Endothelial cell of umbilical vein (primary cell): ENCODE measurements at regions not wholly inside any gene's neighbourhood (a gene's known extent, or its start where the extent isn't known, plus 50 kb on each side); places are given as distances from the start of the nearest gene placed in this dataset.

Experiments used
- BruUV-seq: library from RNA; stranded (reverse); fragments of 400-500 nt; replicated peaks from 2 replicates; lab custom pipeline; 2021; lab: Mats Ljungman, UMichigan
- CTCF ChIA-PET: fragments of 300-600, 350-600 bp; sonication (Branson Sonifier 250); formaldehyde crosslinking; loops from one replicate; lab custom pipeline; 2021; ENCODE audit warnings: antibody characterized with exemption, inconsistent platforms; lab: Charles Lee
- POLR2A ChIA-PET: fragments of 300-600, 350-600 bp; sonication (Branson Sonifier 250); formaldehyde crosslinking; loops from one replicate; lab custom pipeline; 2021; ENCODE audit warnings: antibody characterized with exemption, inconsistent platforms; lab: Charles Lee
- DNase-seq: peaks from one replicate; pipeline ENCODE4 v3.0.0-alpha.2; 2011; ENCODE audit warnings: low read depth, low spot score
- FAIRE-seq: peaks from 2 replicates; lab custom pipeline; 2011; peaks lifted over from hg19 to GRCh38; lab: Jason Lieb, UNC
- H2AFZ ChIP-seq: 2 replicates; pipeline ENCODE4 v1.6.0; 2012; ENCODE audit warnings: low read depth, low read length, control low read depth, inconsistent platforms
- H3K27ac ChIP-seq: 2 replicates; pipeline ENCODE4 v1.5.1; 2011; ENCODE audit warnings: low read depth, mild to moderate bottlenecking, control low read depth, low read length, moderate library complexity; ENCODE audit not compliant: insufficient read depth
- H3K27me3 ChIP-seq, 2 experiments: 2 replicates each; pipeline versions ENCODE4 v1.6.0 to v1.6.1; 2011; ENCODE audit warnings: low read length in 2 of 2, mixed read lengths in 1 of 2; ENCODE audit not compliant: control insufficient read depth in 2 of 2, insufficient read depth in 2 of 2
- H3K36me3 ChIP-seq, 2 experiments: 2 replicates in 1 of 2; 3 replicates in 1 of 2; pipeline ENCODE4 v1.5.1; 2011; ENCODE audit warnings: low read length in 2 of 2, mild to moderate bottlenecking in 1 of 2, moderate library complexity in 1 of 2; ENCODE audit not compliant: control insufficient read depth in 2 of 2, insufficient read depth in 2 of 2; ENCODE audit errors: extremely low read depth in 1 of 2
- H3K4me1 ChIP-seq: 3 replicates; pipeline ENCODE4 v1.5.1; 2011; ENCODE audit warnings: mild to moderate bottlenecking, low read length; ENCODE audit not compliant: control insufficient read depth, insufficient read depth; ENCODE audit errors: extremely low read depth
- H3K4me2 ChIP-seq: 2 replicates; pipeline ENCODE4 v1.6.1; 2011; ENCODE audit warnings: low read length, control low read depth, mixed read lengths; ENCODE audit not compliant: insufficient read depth
- H3K4me3 ChIP-seq, 3 experiments: fragments of 200-600 bp in 1 of 3; sonication (generic), shearing (Covaris generic) in 1 of 3; replicated peaks in 1 of 3; 2 replicates each; pipeline ENCODE4 v1.5.1; 2011 to 2016; ENCODE audit warnings: control low read depth in 3 of 3, low read length in 3 of 3, mild to moderate bottlenecking in 2 of 3, inconsistent platforms in 1 of 3, low read depth in 1 of 3, moderate library complexity in 1 of 3; ENCODE audit not compliant: insufficient read depth in 1 of 3
- H3K79me2 ChIP-seq: 2 replicates; pipeline ENCODE4 v1.6.0; 2012; ENCODE audit warnings: low read length, inconsistent platforms; ENCODE audit not compliant: control insufficient read depth, insufficient read depth
- H3K9ac ChIP-seq: replicated peaks from 2 replicates; pipeline ENCODE3; 2011; ENCODE audit warnings: low read length, control low read depth; ENCODE audit not compliant: insufficient read depth; ENCODE audit errors: extremely low read depth
- H3K9me1 ChIP-seq: replicated peaks from 3 replicates; pipeline ENCODE4 v1.6.0; 2011; ENCODE audit warnings: mild to moderate bottlenecking, low read length; ENCODE audit not compliant: control insufficient read depth, insufficient read depth; ENCODE audit errors: extremely low read depth
- H3K9me3 ChIP-seq: replicated peaks from 2 replicates; pipeline ENCODE4 v1.5.1; 2012; ENCODE audit warnings: low read length, inconsistent platforms; ENCODE audit not compliant: control insufficient read depth, insufficient read depth
- H4K20me1 ChIP-seq: replicated peaks from 2 replicates; pipeline ENCODE3; 2011; ENCODE audit warnings: mild to moderate bottlenecking, low read length; ENCODE audit not compliant: control insufficient read depth, insufficient read depth; ENCODE audit errors: extremely low read depth
- EZH2 ChIP-seq: IDR thresholded peaks from 2 replicates; pipeline ENCODE4 v1.6.1; 2012; ENCODE audit warnings: borderline replicate concordance, low read depth, mild to moderate bottlenecking, moderate library complexity, low read length, inconsistent platforms; ENCODE audit not compliant: severe bottlenecking
- FOS ChIP-seq: IDR thresholded peaks from 2 replicates; pipeline ENCODE4 v1.6.1; 2011; ENCODE audit warnings: mild to moderate bottlenecking, low read length, moderate library complexity, borderline replicate concordance; ENCODE audit not compliant: insufficient read depth
- GATA2 ChIP-seq: IDR thresholded peaks from 2 replicates; pipeline ENCODE4 v1.7.0; 2011; ENCODE audit warnings: low read depth, mild to moderate bottlenecking, moderate library complexity, mixed read lengths, low read length; ENCODE audit not compliant: insufficient read length, insufficient read depth
- JUN ChIP-seq: IDR thresholded peaks from 2 replicates; pipeline ENCODE4 v1.6.1; 2011; ENCODE audit warnings: borderline replicate concordance, low read depth; ENCODE audit not compliant: insufficient read length, insufficient read depth
- MYC ChIP-seq: IDR thresholded peaks from one replicate; pipeline ENCODE4 v1.6.1; 2011; ENCODE audit warnings: mild to moderate bottlenecking, low read depth, low read length
- POLR2A ChIP-seq: IDR thresholded peaks from 2 replicates; pipeline ENCODE4 v1.6.1; 2012; ENCODE audit warnings: low read depth, mild to moderate bottlenecking, control low read depth, low read length
- POLR2AphosphoS5 ChIP-seq: IDR thresholded peaks from 2 replicates; pipeline ENCODE4 v1.6.1; 2012; ENCODE audit warnings: low read depth, mild to moderate bottlenecking, control low read depth, low read length, moderate library complexity; ENCODE audit not compliant: insufficient read depth
- dilution Hi-C: fragments of 300-500 bp; cut with MboI; formaldehyde crosslinking; loops from one replicate; pipeline ENCODE4 v1.15.0; 2019; ENCODE audit warnings: low sequenced_read_pairs; ENCODE audit not compliant: extremely low pct_ligation_motif_present
- intact Hi-C: fragments of 100-400 bp; cut with micrococcal nuclease; formaldehyde crosslinking; loops from one replicate; pipeline ENCODE4 v1.10.0; 2022
- TF ChIP-seq, protein P1 (sequence below), 2 donors: IDR thresholded peaks; 1 replicate in 1 of 2; 2 replicates in 1 of 2; pipeline ENCODE4 v1.5.1; 2011; ENCODE audit warnings: low read length in 2 of 2, mild to moderate bottlenecking in 2 of 2, moderate library complexity in 2 of 2, control low read depth in 1 of 2, inconsistent platforms in 1 of 2, low read depth in 1 of 2; ENCODE audit not compliant: insufficient read depth in 1 of 2; ENCODE audit errors: extremely low read depth in 1 of 2
- TF ChIP-seq, protein P2 (sequence below): IDR thresholded peaks from 2 replicates; pipeline ENCODE4 v1.6.1; 2011; ENCODE audit not compliant: insufficient read depth, insufficient read length

DNA sequence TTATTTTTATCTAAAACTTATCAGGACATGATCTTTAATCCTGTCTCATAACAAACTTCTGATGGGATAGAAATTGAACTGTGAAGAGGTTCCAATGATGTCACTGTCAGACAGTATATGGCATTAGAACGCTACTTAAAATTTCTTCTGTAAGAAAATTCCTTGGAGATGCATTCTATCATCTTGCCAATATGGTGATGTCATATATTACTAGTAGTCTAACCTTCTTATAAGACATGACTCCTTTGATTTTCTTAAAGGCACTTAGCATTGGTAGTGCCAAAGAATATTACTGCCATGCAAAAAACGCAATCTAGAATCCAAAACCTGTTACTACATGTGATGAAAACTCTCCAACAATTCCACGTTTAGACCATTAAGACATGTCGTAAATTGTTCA lies 131.1 kb downstream of the SLC25A46 start:
- Histone ChIP-seq H3K4me1 (no peaks in the 10 kb centered on the region), H3K9me3 (no peaks in the 10 kb centered on the region), H3K36me3 (no peaks in the 10 kb centered on the region), H3K4me2 (no peak overlapping the region), H3K9ac (no peak overlapping the region), H3K27ac (no peak overlapping the region), H3K4me3 (no peak overlapping the region), H3K79me2 (no peaks in the 10 kb centered on the region), H2AFZ (no peak overlapping the region), H4K20me1 (no peaks in the 10 kb centered on the region), H3K27me3 (no peaks in the 10 kb centered on the region), H3K9me1 (no peaks in the 10 kb centered on the region)
- POLR2A ChIA-PET, result no interaction called here
- intact Hi-C loops, result no loop called here
- DNase-seq, result no peak
- CTCF ChIA-PET, result no interaction called here
- TF ChIP-seq, protein P1, sequence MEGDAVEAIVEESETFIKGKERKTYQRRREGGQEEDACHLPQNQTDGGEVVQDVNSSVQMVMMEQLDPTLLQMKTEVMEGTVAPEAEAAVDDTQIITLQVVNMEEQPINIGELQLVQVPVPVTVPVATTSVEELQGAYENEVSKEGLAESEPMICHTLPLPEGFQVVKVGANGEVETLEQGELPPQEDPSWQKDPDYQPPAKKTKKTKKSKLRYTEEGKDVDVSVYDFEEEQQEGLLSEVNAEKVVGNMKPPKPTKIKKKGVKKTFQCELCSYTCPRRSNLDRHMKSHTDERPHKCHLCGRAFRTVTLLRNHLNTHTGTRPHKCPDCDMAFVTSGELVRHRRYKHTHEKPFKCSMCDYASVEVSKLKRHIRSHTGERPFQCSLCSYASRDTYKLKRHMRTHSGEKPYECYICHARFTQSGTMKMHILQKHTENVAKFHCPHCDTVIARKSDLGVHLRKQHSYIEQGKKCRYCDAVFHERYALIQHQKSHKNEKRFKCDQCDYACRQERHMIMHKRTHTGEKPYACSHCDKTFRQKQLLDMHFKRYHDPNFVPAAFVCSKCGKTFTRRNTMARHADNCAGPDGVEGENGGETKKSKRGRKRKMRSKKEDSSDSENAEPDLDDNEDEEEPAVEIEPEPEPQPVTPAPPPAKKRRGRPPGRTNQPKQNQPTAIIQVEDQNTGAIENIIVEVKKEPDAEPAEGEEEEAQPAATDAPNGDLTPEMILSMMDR (IDR thresholded peaks at IDR 0.05; ENCODE audit: extremely low read depth in 1 of 2, insufficient read depth in 1 of 2, low read depth in 1 of 2, low read length in 2 of 2), result no peak
- no peak for TF ChIP-seq JUN
- TF ChIP-seq POLR2AphosphoS5, result no peak
- no peak for TF ChIP-seq POLR2A
- no peak for TF ChIP-seq MYC
- TF ChIP-seq FOS, result no peak
- no peak for TF ChIP-seq GATA2
- TF ChIP-seq, protein P2, sequence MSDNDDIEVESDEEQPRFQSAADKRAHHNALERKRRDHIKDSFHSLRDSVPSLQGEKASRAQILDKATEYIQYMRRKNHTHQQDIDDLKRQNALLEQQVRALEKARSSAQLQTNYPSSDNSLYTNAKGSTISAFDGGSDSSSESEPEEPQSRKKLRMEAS, result no peak
- no peak for TF ChIP-seq EZH2
- no peak for FAIRE-seq
- dilution Hi-C loops, result no loop called here
- no TSS peak for BruUV-seq
